ENCODE measurements at regions not wholly inside any gene's neighbourhood (a gene's known extent, or its start where the extent isn't known, plus 50 kb on each side); places are given as distances from the start of the nearest gene placed in this dataset.

GRCh38 chr13:22372261-22372660 is 701.4 kb downstream of the FGF9 start:
- no peak for TF ChIP-seq CTCF (IDR thresholded peaks at IDR 0.05; ENCODE audit: insufficient read depth, low read depth, low read length)
- TF ChIP-seq EZH2 (IDR thresholded peaks at IDR 0.05; ENCODE audit: insufficient read depth, low read length), result no peak
